Left ventricle myocardium inferior (tissue), 1 donor: ENCODE measurements at regions not wholly inside any gene's neighbourhood (a gene's known extent, or its start where the extent isn't known, plus 50 kb on each side); places are given as distances from the start of the nearest gene placed in this dataset.

Experiments
- DNase-seq: peaks from one replicate; pipeline ENCODE4 v3.0.0-alpha.2; 2020
- H3K27ac ChIP-seq: fragments of 200-600 bp; replicated peaks from 2 replicates; pipeline ENCODE4 v1.8.0; 2021
- H3K27me3 ChIP-seq: fragments of 200-600 bp; 2 replicates; pipeline ENCODE4 v1.8.0; 2021; ENCODE audit warnings: low read depth
- H3K36me3 ChIP-seq: fragments of 200-600 bp; 2 replicates; pipeline ENCODE4 v1.8.0; 2021
- H3K4me1 ChIP-seq: fragments of 200-600 bp; 2 replicates; pipeline ENCODE4 v1.8.0; 2021
- H3K4me3 ChIP-seq: fragments of 200-600 bp; 2 replicates; pipeline ENCODE4 v1.8.0; 2021; ENCODE audit warnings: mild to moderate bottlenecking, moderate library complexity
- H3K9me3 ChIP-seq: fragments of 200-600 bp; replicated peaks from 2 replicates; pipeline ENCODE4 v1.8.0; 2021
- CTCF ChIP-seq: fragments of 200-600 bp; IDR thresholded peaks from 2 replicates; pipeline ENCODE4 v1.8.0; 2021; ENCODE audit warnings: antibody characterized with exemption, mild to moderate bottlenecking, borderline replicate concordance
- intact Hi-C: fragments of 100-400 bp; cut with micrococcal nuclease; formaldehyde crosslinking; loops from one replicate; pipeline ENCODE4 v1.11.0; 2022
- donor health status: DM: no; HTN: yes; CAD: no; lungs with severe emphysema.

GRCh38 chr15:99480016-99480810 is 85.6 kb upstream of the MEF2A start:
- Histone ChIP-seq H3K27me3 (no peaks in the 10 kb centered on the region), H3K27ac (no peak overlapping the region), H3K36me3 (no peaks in the 10 kb centered on the region), H3K4me1 (peaks cover 32% of the 10 kb centered on the region), H3K9me3 (no peaks in the 10 kb centered on the region), H3K4me3 (no peak overlapping the region)
- DNase-seq, result no peak
- intact Hi-C loops, result no loop called here
- no peak for TF ChIP-seq CTCF

GRCh38 chr15:99481113-99481950 is 84.5 kb upstream of the MEF2A start:
- no peak for DNase-seq
- no peaks in the 10 kb centered on the region for H3K36me3 ChIP-seq
- no peak overlapping the region for H3K27ac ChIP-seq
- peaks cover 32% of the 10 kb centered on the region for H3K4me1 ChIP-seq
- no peaks in the 10 kb centered on the region for H3K9me3 ChIP-seq
- intact Hi-C loops, result no loop called here
- H3K4me3 ChIP-seq, result no peak overlapping the region
- no peaks in the 10 kb centered on the region for H3K27me3 ChIP-seq
- no peak for TF ChIP-seq CTCF

GRCh38 chr15:99481951-99482230 is 83.9 kb upstream of the MEF2A start:
- intact Hi-C loops, result no loop called here
- Histone ChIP-seq H3K9me3 (no peaks in the 10 kb centered on the region), H3K4me1 (peaks cover 32% of the 10 kb centered on the region)

GRCh38 chr15:99482993-99483392 is 82.8 kb upstream of the MEF2A start:
- DNase-seq, result no peak
- no peaks in the 10 kb centered on the region for H3K27me3 ChIP-seq
- no peaks in the 10 kb centered on the region for H3K36me3 ChIP-seq
- H3K4me3 ChIP-seq, result no peak overlapping the region
- H3K27ac ChIP-seq, result no peak overlapping the region
- intact Hi-C loops, result no loop called here
- TF ChIP-seq CTCF, result no peak
- H3K9me3 ChIP-seq, result no peaks in the 10 kb centered on the region
- peaks cover 32% of the 10 kb centered on the region for H3K4me1 ChIP-seq

More at GRCh38 chr15:99481951-99482230, 83.9 kb upstream of the MEF2A start:
- no peak overlapping the region for H3K4me3 ChIP-seq
- TF ChIP-seq CTCF, result no peak
- no peak for DNase-seq
- no peak overlapping the region for H3K27ac ChIP-seq
- no peaks in the 10 kb centered on the region for H3K36me3 ChIP-seq
- no peaks in the 10 kb centered on the region for H3K27me3 ChIP-seq

- no peaks in the 10 kb centered on the region for H3K9me3 ChIP-seq
- H3K27ac ChIP-seq, result peak overlapping the region; percentile 93
- peak overlapping the region; percentile 59 for H3K4me3 ChIP-seq
- no peaks in the 10 kb centered on the region for H3K36me3 ChIP-seq
- H3K4me1 ChIP-seq, result peaks cover 35% of the 10 kb centered on the region
- TF ChIP-seq CTCF, result no peak
- no peaks in the 10 kb centered on the region for H3K27me3 ChIP-seq
- DNase-seq, result no peak
- intact Hi-C loops, result no loop called here
These were observed 80.4 kb upstream of the MEF2A start for GRCh38 chr15:99485153-99485961.
